Tongue (tissue), 1 donor: ENCODE measurements at regions not wholly inside any gene's neighbourhood (a gene's known extent, or its start where the extent isn't known, plus 50 kb on each side); places are given as distances from the start of the nearest gene placed in this dataset.
"Not testable (repeated sequence)": the region's sequence is repeated elsewhere in the genome, so short reads cannot be mapped to it uniquely, and the experiment has no call there.

Source experiments
- DNase-seq: peaks from one replicate; pipeline ENCODE4 v3.0.0-alpha.2; 2015

GRCh38 chr6:94953867-94954631 lies 623.3 kb upstream of the MANEA start:
- DNase-seq, result no peak

- peak; percentile 66 for DNase-seq
Observed at GRCh38 chr6:94955156-94955555, 622.2 kb upstream of the MANEA start.

GRCh38 chr6:94956910-94957309 lies 620.4 kb upstream of the MANEA start:
- no peak for DNase-seq

GRCh38 chr6:94964703-94965102 lies 612.6 kb upstream of the MANEA start:
- DNase-seq, result not testable (repeated sequence)

GRCh38 chr6:94988701-94989100 lies 588.6 kb upstream of the MANEA start:
- no peak for DNase-seq

DNA sequence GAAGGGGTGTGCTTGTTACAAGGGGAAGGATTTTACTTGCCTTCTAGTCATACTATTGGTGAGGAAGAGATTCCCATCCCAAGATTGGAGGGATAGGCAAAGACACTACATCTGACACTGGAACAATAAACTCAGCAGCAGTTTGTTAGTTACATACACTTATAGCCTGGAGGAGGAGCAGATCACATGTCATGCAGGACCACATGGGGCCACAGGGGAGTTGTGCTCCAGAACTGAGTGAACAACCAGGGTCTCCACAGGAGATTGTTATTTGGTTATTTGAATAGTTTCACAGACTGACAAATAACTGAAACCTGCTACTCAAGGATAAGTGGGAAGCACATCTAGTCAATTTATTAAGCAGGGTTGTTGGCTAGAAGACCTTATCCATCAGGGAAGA lies 559.4 kb upstream of the MANEA start:
- no peak for DNase-seq
